Sigmoid colon (tissue), 4 donors: ENCODE measurements at regions not wholly inside any gene's neighbourhood (a gene's known extent, or its start where the extent isn't known, plus 50 kb on each side); places are given as distances from the start of the nearest gene placed in this dataset.

ENCODE experiments used
- EP300 ChIP-seq, 4 donors: sonication (generic); formaldehyde crosslinking; IDR thresholded peaks; one replicate each; pipeline ENCODE4 v1.6.1; 2017; ENCODE audit warnings: antibody characterized with exemption in 4 of 4
- POLR2A ChIP-seq, 2 donors: fragments of 450-650 bp; IDR thresholded peaks; one replicate each; pipeline ENCODE4 v1.6.1; 2016; ENCODE audit warnings: antibody characterized with exemption in 2 of 2, mild to moderate bottlenecking in 2 of 2, moderate library complexity in 2 of 2
- POLR2AphosphoS5 ChIP-seq, 4 donors: sonication (generic); formaldehyde crosslinking; IDR thresholded peaks; one replicate each; pipeline ENCODE4 v1.6.1; 2017; ENCODE audit warnings: antibody characterized with exemption in 4 of 4
- TF ChIP-seq, protein P1 (sequence below), 4 experiments: fragments of 450-650 bp in 3 of 4; fragments of 200-600 bp in 1 of 4; IDR thresholded peaks; one replicate each; pipeline ENCODE4 v1.5.1; 2016 to 2019; ENCODE audit warnings: antibody characterized with exemption in 4 of 4, mild to moderate bottlenecking in 3 of 4, moderate library complexity in 2 of 4

DNA sequence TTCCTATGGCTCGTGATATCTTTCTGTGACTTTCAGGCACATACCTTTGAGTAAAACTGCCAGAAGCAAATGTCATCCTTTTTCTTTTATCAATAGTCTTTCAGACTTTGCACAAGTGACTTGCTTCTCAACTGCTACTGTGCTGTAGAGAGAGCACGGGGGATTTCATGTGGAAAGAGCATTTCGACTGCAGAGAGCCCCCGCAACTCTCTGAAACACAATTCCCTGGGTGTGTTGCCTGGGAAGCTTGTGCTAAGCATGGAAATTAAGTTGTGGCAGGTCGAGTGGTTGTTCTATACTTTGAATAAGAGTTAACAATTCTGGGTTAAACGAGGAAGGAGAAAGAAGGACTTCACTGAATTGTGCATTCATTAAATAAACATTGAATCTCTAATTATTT is 659.1 kb downstream of the TDRD15 start:
- TF ChIP-seq, protein P1, sequence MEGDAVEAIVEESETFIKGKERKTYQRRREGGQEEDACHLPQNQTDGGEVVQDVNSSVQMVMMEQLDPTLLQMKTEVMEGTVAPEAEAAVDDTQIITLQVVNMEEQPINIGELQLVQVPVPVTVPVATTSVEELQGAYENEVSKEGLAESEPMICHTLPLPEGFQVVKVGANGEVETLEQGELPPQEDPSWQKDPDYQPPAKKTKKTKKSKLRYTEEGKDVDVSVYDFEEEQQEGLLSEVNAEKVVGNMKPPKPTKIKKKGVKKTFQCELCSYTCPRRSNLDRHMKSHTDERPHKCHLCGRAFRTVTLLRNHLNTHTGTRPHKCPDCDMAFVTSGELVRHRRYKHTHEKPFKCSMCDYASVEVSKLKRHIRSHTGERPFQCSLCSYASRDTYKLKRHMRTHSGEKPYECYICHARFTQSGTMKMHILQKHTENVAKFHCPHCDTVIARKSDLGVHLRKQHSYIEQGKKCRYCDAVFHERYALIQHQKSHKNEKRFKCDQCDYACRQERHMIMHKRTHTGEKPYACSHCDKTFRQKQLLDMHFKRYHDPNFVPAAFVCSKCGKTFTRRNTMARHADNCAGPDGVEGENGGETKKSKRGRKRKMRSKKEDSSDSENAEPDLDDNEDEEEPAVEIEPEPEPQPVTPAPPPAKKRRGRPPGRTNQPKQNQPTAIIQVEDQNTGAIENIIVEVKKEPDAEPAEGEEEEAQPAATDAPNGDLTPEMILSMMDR (IDR thresholded peaks at IDR 0.05) = no peak
- no peak for TF ChIP-seq POLR2A (IDR thresholded peaks at IDR 0.05)
- no peak for TF ChIP-seq POLR2AphosphoS5 (IDR thresholded peaks at IDR 0.05)
- TF ChIP-seq EP300 (IDR thresholded peaks at IDR 0.05) = no peak
